IMR-90 (cell line): ENCODE measurements at regions not wholly inside any gene's neighbourhood (a gene's known extent, or its start where the extent isn't known, plus 50 kb on each side); places are given as distances from the start of the nearest gene placed in this dataset.

Experiments used
- ATAC-seq: fragments of 200-7000 bp; cut with Tn5 transposase; 2 replicates; pipeline ENCODE4 v1.9.1; 2020; ENCODE audit warnings: low read depth, mild to moderate bottlenecking, moderate library complexity
- BruUV-seq: library from RNA; stranded (reverse); fragments of 400-500 nt; replicated peaks from 2 replicates; lab custom pipeline; 2021; lab: Mats Ljungman, UMichigan
- CTCF ChIA-PET: fragments of 300-600 bp; formaldehyde crosslinking; extraction: SDS; loops from one replicate; lab custom pipeline; 2021; ENCODE audit warnings: antibody characterized with exemption; lab: Yijun Ruan, JAX
- POLR2A ChIA-PET: fragments of 300-600 bp; sonication (Branson Sonifier 250); formaldehyde crosslinking; loops from one replicate; lab custom pipeline; 2022; ENCODE audit warnings: antibody characterized with exemption; ENCODE audit not compliant: unreplicated experiment; lab: Charles Lee
- DNase-seq: peaks from one replicate; pipeline ENCODE4 v3.0.0; 2013
- H2AFZ ChIP-seq: replicated peaks from 2 replicates; pipeline ENCODE3; 2013; ENCODE audit warnings: low read length, mild to moderate bottlenecking; ENCODE audit not compliant: poor library complexity
- H2AK5ac ChIP-seq: 2 replicates; pipeline ENCODE4 v1.6.1; 2013; ENCODE audit warnings: low read depth, low read length, inconsistent platforms
- H2AK9ac ChIP-seq: replicated peaks from 2 replicates; pipeline ENCODE3; 2013; ENCODE audit warnings: mild to moderate bottlenecking, low read depth, low read length, moderate library complexity; ENCODE audit not compliant: poor library complexity
- H2BK120ac ChIP-seq: 2 replicates; pipeline ENCODE4 v1.6.1; 2013; ENCODE audit warnings: low read depth, low read length, inconsistent platforms
- H2BK15ac ChIP-seq: 3 replicates; pipeline ENCODE4 v1.6.1; 2013; ENCODE audit warnings: low read depth, low read length, inconsistent platforms
- H2BK20ac ChIP-seq: 2 replicates; pipeline ENCODE4 v1.6.1; 2013; ENCODE audit warnings: low read depth, mild to moderate bottlenecking, inconsistent platforms, low read length, moderate library complexity
- H2BK5ac ChIP-seq: 2 replicates; pipeline ENCODE4 v1.6.1; 2013; ENCODE audit warnings: mild to moderate bottlenecking, low read depth, low read length, inconsistent platforms; ENCODE audit not compliant: poor library complexity, severe bottlenecking
- H3K14ac ChIP-seq: replicated peaks from 2 replicates; pipeline ENCODE4 v1.6.1; 2013; ENCODE audit warnings: low read depth, low read length, inconsistent platforms
- H3K18ac ChIP-seq: 2 replicates; pipeline ENCODE4 v1.6.1; 2013; ENCODE audit warnings: low read depth, low read length, control low read depth
- H3K23ac ChIP-seq: 2 replicates; pipeline ENCODE4 v1.6.1; 2013; ENCODE audit warnings: low read depth, low read length, inconsistent platforms
- H3K27ac ChIP-seq: 2 replicates; pipeline ENCODE4 v1.5.1; 2013; ENCODE audit warnings: mild to moderate bottlenecking, control low read depth, low read length; ENCODE audit not compliant: insufficient read depth
- H3K27me3 ChIP-seq: 2 replicates; pipeline ENCODE4 v1.6.1; 2013; ENCODE audit warnings: low read length; ENCODE audit not compliant: control insufficient read depth, insufficient read depth
- H3K36me3 ChIP-seq: 2 replicates; pipeline ENCODE4 v1.6.1; 2013; ENCODE audit warnings: low read length, mixed read lengths; ENCODE audit not compliant: control insufficient read depth, insufficient read depth
- H3K4ac ChIP-seq: 2 replicates; pipeline ENCODE4 v1.6.1; 2013; ENCODE audit warnings: low read depth, low read length, inconsistent platforms
- H3K4me1 ChIP-seq: 2 replicates; pipeline ENCODE4 v1.6.1; 2013; ENCODE audit warnings: low read length, mixed read lengths; ENCODE audit not compliant: control insufficient read depth, insufficient read depth
- H3K4me2 ChIP-seq: 2 replicates; pipeline ENCODE4 v1.6.1; 2013; ENCODE audit warnings: low read depth, mild to moderate bottlenecking, control low read depth, low read length, moderate library complexity
- H3K4me3 ChIP-seq: 2 replicates; pipeline ENCODE4 v1.5.1; 2013; ENCODE audit warnings: low read depth, mild to moderate bottlenecking, control low read depth, low read length, moderate library complexity; ENCODE audit not compliant: insufficient read depth
- H3K56ac ChIP-seq: 2 replicates; pipeline ENCODE4 v1.6.1; 2013; ENCODE audit warnings: low read length, inconsistent platforms; ENCODE audit not compliant: insufficient read depth; ENCODE audit errors: extremely low read depth
- H3K79me1 ChIP-seq, 2 experiments: 2 replicates each; pipeline ENCODE4 v1.6.1; 2013; ENCODE audit warnings: low read length in 2 of 2, inconsistent platforms in 1 of 2, low read depth in 1 of 2
- H3K9ac ChIP-seq: 2 replicates; pipeline ENCODE4 v1.6.1; 2013; ENCODE audit warnings: low read depth, low read length, control low read depth
- H3K9me1 ChIP-seq: 2 replicates; pipeline ENCODE4 v1.6.1; 2013; ENCODE audit warnings: low read length, inconsistent platforms; ENCODE audit not compliant: insufficient read depth
- H3K9me3 ChIP-seq: 2 replicates; pipeline ENCODE4 v1.6.1; 2013; ENCODE audit warnings: low read length; ENCODE audit not compliant: control insufficient read depth, insufficient read depth
- H4K20me1 ChIP-seq: 2 replicates; pipeline ENCODE4 v1.6.1; 2013; ENCODE audit warnings: low read length, inconsistent platforms; ENCODE audit not compliant: insufficient read depth
- H4K5ac ChIP-seq: 2 replicates; pipeline ENCODE4 v1.6.1; 2013; ENCODE audit warnings: mild to moderate bottlenecking, low read depth, low read length, control low read depth
- H4K8ac ChIP-seq, 2 experiments: 2 replicates each; pipeline ENCODE4 v1.6.1; 2013; ENCODE audit warnings: low read depth in 2 of 2, low read length in 2 of 2, control low read depth in 1 of 2, inconsistent platforms in 1 of 2
- H4K91ac ChIP-seq: 2 replicates; pipeline ENCODE4 v1.6.1; 2013; ENCODE audit warnings: low read depth, low read length, inconsistent platforms; ENCODE audit not compliant: insufficient read depth
- BHLHE40 ChIP-seq: fragments of 150-350 bp; IDR thresholded peaks from 2 replicates; pipeline ENCODE4 v1.6.1; 2016; ENCODE audit warnings: mild to moderate bottlenecking, low read depth, low read length
- CEBPB ChIP-seq: IDR thresholded peaks from 2 replicates; pipeline ENCODE4 v1.6.1; 2012; ENCODE audit warnings: low read depth, low read length, improper control_type of control experiment
- CHD1 ChIP-seq: IDR thresholded peaks from 2 replicates; pipeline ENCODE4 v1.6.1; 2012; ENCODE audit warnings: low read depth, low read length, improper control_type of control experiment
- CTCF ChIP-seq: conservative IDR thresholded peaks from 2 replicates; pipeline ENCODE4 v1.5.1; 2012; ENCODE audit warnings: mild to moderate bottlenecking, low read depth, low read length, improper control_type of control experiment
- FOS ChIP-seq: fragments of 150-350 bp; IDR thresholded peaks from 2 replicates; pipeline ENCODE4 v1.6.1; 2016; ENCODE audit warnings: low read depth, low read length
- MAFK ChIP-seq: IDR thresholded peaks from 2 replicates; pipeline ENCODE4 v1.6.1; 2012; ENCODE audit warnings: low read depth, low read length, improper control_type of control experiment
- MAZ ChIP-seq: IDR thresholded peaks from 2 replicates; pipeline ENCODE4 v1.6.1; 2012; ENCODE audit warnings: low read depth, mild to moderate bottlenecking, low read length, improper control_type of control experiment, moderate library complexity, borderline replicate concordance
- MXI1 ChIP-seq: IDR thresholded peaks from 2 replicates; pipeline ENCODE4 v1.6.1; 2012; ENCODE audit warnings: low read depth, mild to moderate bottlenecking, low read length, moderate library complexity, borderline replicate concordance
- NFE2L2 ChIP-seq: fragments of 150-350 bp; IDR thresholded peaks from 2 replicates; pipeline ENCODE4 v1.6.1; 2016; ENCODE audit warnings: low read depth, mild to moderate bottlenecking, low read length
- POLR2A ChIP-seq: IDR thresholded peaks from 2 replicates; pipeline ENCODE4 v1.6.1; 2012; ENCODE audit warnings: mild to moderate bottlenecking, low read depth, low read length
- RAD21 ChIP-seq: IDR thresholded peaks from 2 replicates; pipeline ENCODE4 v1.6.1; 2012; ENCODE audit warnings: low read length, improper control_type of control experiment
- RCOR1 ChIP-seq: IDR thresholded peaks from 2 replicates; pipeline ENCODE4 v1.6.1; 2012; ENCODE audit warnings: mild to moderate bottlenecking, low read length, improper control_type of control experiment; ENCODE audit not compliant: insufficient replicate concordance
- RFX5 ChIP-seq: IDR thresholded peaks from 2 replicates; pipeline ENCODE4 v1.8.0; 2012; ENCODE audit warnings: low read depth, mild to moderate bottlenecking, low read length, moderate library complexity
- SMC3 ChIP-seq: fragments of 150-350 bp; IDR thresholded peaks from 2 replicates; pipeline ENCODE4 v1.6.1; 2016; ENCODE audit warnings: low read depth, mild to moderate bottlenecking, antibody characterized with exemption, low read length, moderate library complexity
- WGBS, 2 experiments: methylation state at CpG; one replicate each; pipeline versions ENCODE4 v1.1.5 to v1.1.7; 2013; ENCODE audit warnings: missing lambda C conversion rate in 2 of 2; ENCODE audit not compliant: insufficient read length in 1 of 2; ENCODE audit errors: extremely low coverage in 2 of 2; 5-methylcytosine and 5-hydroxymethylcytosine counted together
- dilution Hi-C: fragments of 300-500 bp; cut with HindIII; formaldehyde crosslinking; loops from one replicate; pipeline ENCODE4 v1.14.3; 2018; ENCODE audit warnings: low sequenced_read_pairs; ENCODE audit not compliant: unreplicated experiment
- in situ Hi-C: fragments of 300-500 bp; cut with MboI; formaldehyde crosslinking; loops from 3 replicates; pipeline ENCODE4 v1.14.3; 2019; ENCODE audit warnings: low sequenced_read_pairs, inconsistent platforms, mixed read lengths
- intact Hi-C: fragments of 100-400 bp; cut with micrococcal nuclease; formaldehyde crosslinking; loops from 2 replicates; pipeline ENCODE4 v1.10.0; 2022
- TF ChIP-seq, protein P1 (sequence below): fragments of 150-350 bp; IDR thresholded peaks from 2 replicates; pipeline ENCODE4 v1.6.1; 2016; ENCODE audit warnings: low read depth, mild to moderate bottlenecking, low read length, moderate library complexity, borderline replicate concordance
- TF ChIP-seq, protein P2 (sequence below): fragments of 150-350 bp; IDR thresholded peaks from 2 replicates; pipeline ENCODE4 v1.6.1; 2017; ENCODE audit warnings: mild to moderate bottlenecking, antibody characterized with exemption, low read length, low read depth

DNA sequence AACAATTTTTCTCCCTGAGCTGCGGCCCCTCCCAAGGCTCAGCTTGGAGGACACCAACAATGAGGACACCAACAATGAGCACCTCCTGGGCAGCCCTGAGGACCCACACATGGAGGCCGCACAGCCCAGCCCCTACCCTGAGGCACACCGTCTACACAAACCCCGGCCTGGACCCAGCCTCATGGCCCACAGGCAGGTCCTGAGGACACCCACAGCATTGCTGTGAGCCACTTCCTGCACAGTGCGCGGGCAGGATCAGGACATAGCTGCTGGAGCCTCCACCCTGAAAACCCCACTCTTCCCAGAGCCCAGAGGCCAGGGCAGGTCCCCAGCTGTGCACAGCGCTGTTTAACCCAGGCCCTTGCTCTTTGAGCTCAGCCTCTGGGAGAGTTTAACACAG, 194.3 kb downstream of the RTP5 start:
- no peaks in the 10 kb centered on the region for H3K4me1 ChIP-seq
- TF ChIP-seq CTCF (no peak), MAFK (no peak), CHD1 (no peak), MAZ (no peak), RFX5 (no peak), RCOR1 (no peak), POLR2A (no peak), SMC3 (no peak), MXI1 (no peak), FOS (no peak), NFE2L2 (no peak), BHLHE40 (no peak), CEBPB (no peak), RAD21 (no peak)
- TF ChIP-seq, protein P1, sequence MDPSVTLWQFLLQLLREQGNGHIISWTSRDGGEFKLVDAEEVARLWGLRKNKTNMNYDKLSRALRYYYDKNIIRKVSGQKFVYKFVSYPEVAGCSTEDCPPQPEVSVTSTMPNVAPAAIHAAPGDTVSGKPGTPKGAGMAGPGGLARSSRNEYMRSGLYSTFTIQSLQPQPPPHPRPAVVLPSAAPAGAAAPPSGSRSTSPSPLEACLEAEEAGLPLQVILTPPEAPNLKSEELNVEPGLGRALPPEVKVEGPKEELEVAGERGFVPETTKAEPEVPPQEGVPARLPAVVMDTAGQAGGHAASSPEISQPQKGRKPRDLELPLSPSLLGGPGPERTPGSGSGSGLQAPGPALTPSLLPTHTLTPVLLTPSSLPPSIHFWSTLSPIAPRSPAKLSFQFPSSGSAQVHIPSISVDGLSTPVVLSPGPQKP, result no peak
- TF ChIP-seq, protein P2, sequence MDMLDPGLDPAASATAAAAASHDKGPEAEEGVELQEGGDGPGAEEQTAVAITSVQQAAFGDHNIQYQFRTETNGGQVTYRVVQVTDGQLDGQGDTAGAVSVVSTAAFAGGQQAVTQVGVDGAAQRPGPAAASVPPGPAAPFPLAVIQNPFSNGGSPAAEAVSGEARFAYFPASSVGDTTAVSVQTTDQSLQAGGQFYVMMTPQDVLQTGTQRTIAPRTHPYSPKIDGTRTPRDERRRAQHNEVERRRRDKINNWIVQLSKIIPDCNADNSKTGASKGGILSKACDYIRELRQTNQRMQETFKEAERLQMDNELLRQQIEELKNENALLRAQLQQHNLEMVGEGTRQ, result no peak
- dilution Hi-C loops (no loop called here), in situ Hi-C loops (no loop called here), intact Hi-C loops (no loop called here)
- POLR2A ChIA-PET, result no interaction called here
- H3K18ac ChIP-seq, result no peak overlapping the region
- peaks cover 8% of the 10 kb centered on the region for H3K27me3 ChIP-seq
- H3K4ac ChIP-seq, result no peak overlapping the region
- no peaks in the 10 kb centered on the region for H3K36me3 ChIP-seq
- no peak overlapping the region for H4K5ac ChIP-seq
- no peak overlapping the region for H3K4me2 ChIP-seq
- no peak overlapping the region for H4K8ac ChIP-seq
- no peaks in the 10 kb centered on the region for H3K9me3 ChIP-seq
- BruUV-seq, result no TSS peak
- H2BK120ac ChIP-seq, result no peak overlapping the region
- H2BK20ac ChIP-seq, result no peak overlapping the region
- H3K27ac ChIP-seq, result no peak overlapping the region
- H2AFZ ChIP-seq, result no peak overlapping the region
- H4K91ac ChIP-seq, result no peak overlapping the region
- H2BK15ac ChIP-seq, result no peak overlapping the region
- no peak overlapping the region for H2BK5ac ChIP-seq
- H3K9ac ChIP-seq, result no peak overlapping the region
- H2AK5ac ChIP-seq, result no peak overlapping the region
- H4K20me1 ChIP-seq, result no peaks in the 10 kb centered on the region
- no peaks in the 10 kb centered on the region for H3K79me1 ChIP-seq
- no peaks in the 10 kb centered on the region for H3K9me1 ChIP-seq
- H2AK9ac ChIP-seq, result no peak overlapping the region
- H3K56ac ChIP-seq, result no peak overlapping the region
- CTCF ChIA-PET, result interaction anchor here (0.9 kb wide), 1 partner anchor 9 kb away, joined by 3 read pairs; no protein-coding TSS in a partner anchor
- 83% methylated on average over 1 of the region's 7 CpGs; no CpG with 5 or more reads in 1 of the 2 experiments for WGBS, 2 experiments
- H3K23ac ChIP-seq, result no peak overlapping the region
- no peak overlapping the region for H3K4me3 ChIP-seq
- no peak for DNase-seq
- no peak overlapping the region for H3K14ac ChIP-seq
- no peak for ATAC-seq
